ENCODE measurements at regions not wholly inside any gene's neighbourhood (a gene's known extent, or its start where the extent isn't known, plus 50 kb on each side); places are given as distances from the start of the nearest gene placed in this dataset.
A peak's percentile ranks its signal among the peaks of the same experiment; 100 is the strongest.

GRCh38 chr12:63419154-63419553, 249.1 kb downstream of the DPY19L2 start:
- no peak for DNase-seq
- intact Hi-C loops (cut with DNase I, micrococcal nuclease), result no loop called here
- peak; percentile 94 for ATAC-seq

GRCh38 chr12:63416788-63417187, 251.5 kb downstream of the DPY19L2 start:
- intact Hi-C loops (cut with DNase I, micrococcal nuclease), result no loop called here
- no peak for DNase-seq
- no peak for ATAC-seq

GRCh38 chr12:63415357-63415756, 252.9 kb downstream of the DPY19L2 start:
- no peak for ATAC-seq
- DNase-seq, result no peak
- intact Hi-C loops (cut with DNase I, micrococcal nuclease), result no loop called here

GRCh38 chr12:63410197-63410596, 258.1 kb downstream of the DPY19L2 start:
- intact Hi-C loops (cut with DNase I, micrococcal nuclease), result no loop called here
- no peak for DNase-seq
- no peak for ATAC-seq

GRCh38 chr12:63406781-63407180, 255.8 kb upstream of the AVPR1A start:
- intact Hi-C loops (cut with DNase I, micrococcal nuclease), result no loop called here
- DNase-seq (no peak), ATAC-seq (no peak)

- no peak for ATAC-seq
- intact Hi-C loops (cut with DNase I, micrococcal nuclease), result no loop called here
- DNase-seq, result no peak
Measured at GRCh38 chr12:63404611-63405010, 253.6 kb upstream of the AVPR1A start.

- DNase-seq (no peak), ATAC-seq (no peak)
- intact Hi-C loops (cut with DNase I, micrococcal nuclease), result no loop called here
Measured at GRCh38 chr12:63403256-63403655, 252.3 kb upstream of the AVPR1A start.

- DNase-seq, result no peak
- peak; percentile 80 for ATAC-seq
- intact Hi-C loops (cut with DNase I, micrococcal nuclease), result no loop called here
Measured at GRCh38 chr12:63400718-63401117, 249.7 kb upstream of the AVPR1A start.

- DNase-seq (no peak), ATAC-seq (no peak)
- intact Hi-C loops (cut with DNase I, micrococcal nuclease), result no loop called here
Measured at GRCh38 chr12:63400318-63400717, 249.3 kb upstream of the AVPR1A start.

- no peak for DNase-seq
- no peak for ATAC-seq
- intact Hi-C loops (cut with DNase I, micrococcal nuclease), result no loop called here
Measured at GRCh38 chr12:63397807-63398206, 246.8 kb upstream of the AVPR1A start.

GRCh38 chr12:63396135-63396534, 245.1 kb upstream of the AVPR1A start:
- ATAC-seq (no peak), DNase-seq (no peak)
- intact Hi-C loops (cut with DNase I, micrococcal nuclease), result no loop called here

GRCh38 chr12:63394983-63395382, 244.0 kb upstream of the AVPR1A start:
- ATAC-seq (no peak), DNase-seq (no peak)
- intact Hi-C loops (cut with DNase I, micrococcal nuclease), result no loop called here

GRCh38 chr12:63394349-63394748, 243.3 kb upstream of the AVPR1A start:
- ATAC-seq (no peak), DNase-seq (no peak)
- intact Hi-C loops (cut with DNase I, micrococcal nuclease), result no loop called here

GRCh38 chr12:63389211-63389610, 238.2 kb upstream of the AVPR1A start:
- intact Hi-C loops (cut with DNase I, micrococcal nuclease), result no loop called here
- ATAC-seq (no peak), DNase-seq (no peak)

- intact Hi-C loops (cut with DNase I, micrococcal nuclease), result no loop called here
- no peak for ATAC-seq
- no peak for DNase-seq
Measured at GRCh38 chr12:63387771-63388170, 236.8 kb upstream of the AVPR1A start.

GRCh38 chr12:63382930-63383329, 231.9 kb upstream of the AVPR1A start:
- intact Hi-C loops (cut with DNase I, micrococcal nuclease), result no loop called here
- ATAC-seq, result no peak
- DNase-seq, result no peak

GRCh38 chr12:63362791-63363190, 211.8 kb upstream of the AVPR1A start:
- no peak for DNase-seq
- intact Hi-C loops (cut with DNase I, micrococcal nuclease), result no loop called here
- ATAC-seq, result no peak

- intact Hi-C loops (cut with DNase I, micrococcal nuclease), result no loop called here
Measured at GRCh38 chr12:63362166-63362565, 211.2 kb upstream of the AVPR1A start.

GRCh38 chr12:63354969-63355368, 204.0 kb upstream of the AVPR1A start:
- no peak for DNase-seq
- peak; percentile 81 for ATAC-seq
- intact Hi-C loops (cut with DNase I, micrococcal nuclease), result no loop called here

More at GRCh38 chr12:63362166-63362565, 211.2 kb upstream of the AVPR1A start:
- ATAC-seq (no peak), DNase-seq (no peak)

- DNase-seq (no peak), ATAC-seq (no peak)
- intact Hi-C loops (cut with DNase I, micrococcal nuclease), result no loop called here
Measured at GRCh38 chr12:63353559-63353958, 202.6 kb upstream of the AVPR1A start.

- DNase-seq, result no peak
- ATAC-seq, result no peak
- intact Hi-C loops (cut with DNase I, micrococcal nuclease), result no loop called here
Measured at GRCh38 chr12:63351370-63351769, 200.4 kb upstream of the AVPR1A start.

GRCh38 chr12:63348556-63348955, 197.6 kb upstream of the AVPR1A start:
- intact Hi-C loops (cut with DNase I, micrococcal nuclease), result no loop called here
- ATAC-seq, result no peak
- DNase-seq, result no peak
